RPMI7951 (cell line): ENCODE measurements at regions not wholly inside any gene's neighbourhood (a gene's known extent, or its start where the extent isn't known, plus 50 kb on each side); places are given as distances from the start of the nearest gene placed in this dataset.
A peak's percentile ranks its signal among the peaks of the same experiment; 100 is the strongest.
"Not testable (repeated sequence)": the region's sequence is repeated elsewhere in the genome, so short reads cannot be mapped to it uniquely, and the experiment has no call there.

Experiments used
- DNase-seq: peaks from one replicate; pipeline ENCODE4 v3.0.0-alpha.2; 2012; ENCODE audit warnings: low read depth

DNA sequence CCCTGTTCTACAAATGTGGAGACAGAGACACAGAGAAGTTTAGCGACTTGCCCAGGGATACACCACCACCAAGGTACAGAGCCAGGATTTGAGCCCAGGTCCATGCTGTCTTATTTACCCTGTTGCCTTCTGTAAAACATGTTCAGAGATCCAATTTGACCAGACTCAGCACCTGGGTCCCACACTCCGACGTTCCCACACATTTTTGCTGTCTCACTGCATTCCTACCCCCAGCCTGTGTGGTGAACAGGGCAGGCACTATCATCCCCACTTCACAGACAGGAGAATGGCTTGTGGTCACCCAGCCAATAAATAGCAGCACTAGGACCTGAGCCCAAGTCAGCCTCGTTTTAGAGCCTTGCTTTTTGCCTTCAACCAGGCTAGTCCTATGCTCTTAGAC lies 102.8 kb downstream of the PJA1 start:
- DNase-seq, result no peak

DNA sequence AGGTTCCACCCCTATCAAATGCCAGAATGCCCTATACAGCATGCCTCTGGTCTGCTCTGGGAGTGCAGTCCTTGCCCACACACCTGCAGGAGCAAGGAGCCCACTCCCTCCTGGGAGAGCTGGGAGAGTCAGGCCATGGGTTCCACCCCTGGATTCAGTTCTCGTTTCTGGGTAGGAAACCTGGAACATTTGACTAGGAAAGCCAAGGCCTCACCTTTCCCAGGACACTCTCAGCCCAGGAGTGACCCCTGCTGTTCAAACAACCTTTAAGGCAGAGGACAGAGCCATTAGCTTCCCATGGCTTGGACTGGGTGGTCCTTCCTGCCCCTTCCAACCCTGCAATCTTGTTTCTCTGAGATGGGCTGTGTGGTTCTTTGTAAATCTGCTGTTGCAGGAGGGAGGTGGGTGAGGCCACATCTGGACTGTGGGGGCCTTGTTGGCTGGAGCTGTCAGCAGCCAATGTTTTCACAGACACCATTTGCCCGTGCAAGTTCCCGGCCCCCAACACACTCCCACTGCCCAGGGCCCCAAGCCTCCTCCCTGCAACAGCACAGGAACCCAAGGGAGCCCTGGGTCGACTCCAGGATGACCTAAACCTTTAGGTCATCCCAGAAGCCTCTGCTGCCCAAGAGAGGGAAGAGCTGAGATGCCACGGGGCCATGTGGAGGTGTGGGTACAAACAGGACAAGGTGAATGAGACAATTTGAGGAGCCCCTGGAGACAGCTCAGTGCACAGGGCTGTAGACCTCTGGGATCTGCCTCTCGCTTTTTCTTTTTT lies 104.4 kb downstream of the PJA1 start:
- peak; percentile 34 for DNase-seq

GRCh38 chrX:69055193-69055592 lies 110.1 kb downstream of the PJA1 start:
- DNase-seq, result no peak

DNA sequence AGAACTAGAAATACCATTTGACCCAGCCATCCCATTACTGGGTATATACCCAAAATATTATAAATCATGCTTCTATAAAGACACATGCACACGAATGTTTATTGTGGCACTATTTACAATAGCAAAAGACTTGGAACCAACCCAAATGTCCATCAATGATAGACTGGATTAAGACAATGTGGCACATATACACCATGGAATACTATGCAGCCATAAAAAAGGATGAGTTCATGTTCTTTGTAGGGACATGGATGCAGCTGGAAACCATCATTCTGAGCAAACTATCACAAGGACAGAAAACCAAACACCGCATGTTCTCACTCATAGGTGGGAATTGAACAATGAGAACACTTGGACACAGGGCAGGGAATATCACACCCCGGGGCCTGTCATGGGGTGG lies 110.8 kb downstream of the PJA1 start:
- not testable (repeated sequence) for DNase-seq

DNA sequence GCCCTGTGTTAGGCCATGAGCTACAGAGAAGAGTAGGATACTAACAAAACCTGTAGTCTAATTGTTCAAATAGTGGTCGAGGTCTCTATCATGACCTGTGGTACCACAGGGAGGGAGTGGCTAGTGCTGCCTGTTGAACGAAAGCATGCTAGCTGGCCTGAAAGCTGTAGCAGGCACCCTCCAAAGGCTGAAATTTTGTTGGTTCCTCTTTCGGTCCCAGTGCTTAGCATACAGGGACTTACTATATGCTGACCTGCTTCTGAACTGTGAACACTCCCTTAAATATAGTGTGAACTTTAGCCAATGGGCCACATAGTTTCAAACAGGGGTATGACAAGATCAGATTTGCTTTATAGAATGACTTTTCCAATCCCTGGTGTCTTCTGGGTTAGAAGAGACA lies 113.4 kb downstream of the PJA1 start:
- DNase-seq, result no peak

- no peak for DNase-seq
Measured at GRCh38 chrX:69050051-69050765, 115.0 kb downstream of the PJA1 start.

DNA sequence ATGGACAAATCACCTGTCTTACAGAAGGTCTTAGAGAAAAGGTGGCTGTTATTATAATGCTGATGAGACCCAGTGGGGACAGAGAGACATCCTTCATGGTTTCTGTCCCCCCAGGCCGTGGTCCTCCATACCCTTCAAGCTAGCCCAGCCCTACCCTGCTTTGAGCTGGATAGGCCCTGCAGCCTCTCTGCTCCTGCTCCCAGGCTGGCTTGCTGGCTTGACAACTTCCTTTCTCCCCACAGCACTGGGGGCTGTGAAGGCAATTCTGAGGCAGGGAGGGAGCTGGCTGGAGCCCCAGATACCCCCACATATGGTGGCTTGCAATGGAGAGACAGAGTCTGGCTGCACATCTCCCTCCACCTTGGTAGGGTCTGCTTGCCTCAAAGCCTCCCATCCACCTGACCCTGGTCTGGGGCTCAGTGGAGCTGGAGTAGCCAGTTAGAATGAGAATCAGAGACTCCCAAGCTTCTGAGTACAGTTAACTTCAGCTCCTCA lies 118.2 kb downstream of the PJA1 start:
- no peak for DNase-seq

GRCh38 chrX:69045616-69046345 lies 119.5 kb downstream of the PJA1 start:
- no peak for DNase-seq

DNA sequence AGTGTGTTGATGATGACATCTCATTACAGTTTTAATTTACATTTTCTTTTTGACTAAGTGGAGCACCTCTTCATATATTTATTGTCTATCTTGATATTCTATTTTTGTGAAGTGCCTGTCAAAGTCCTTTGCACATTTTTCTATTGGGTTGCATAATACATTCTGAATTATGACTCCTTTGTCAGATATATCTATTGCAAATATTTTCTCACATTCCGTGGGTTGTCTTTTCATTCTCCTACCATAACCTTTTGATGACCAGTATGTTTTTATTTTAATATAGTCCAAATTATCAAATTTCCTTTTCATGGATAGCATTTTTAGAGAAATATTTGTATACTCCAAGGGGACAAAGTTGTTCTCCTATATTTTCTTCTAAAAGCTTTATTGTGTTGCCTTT lies 126.4 kb downstream of the PJA1 start:
- DNase-seq, result no peak

- DNase-seq, result no peak
Measured at GRCh38 chrX:69038188-69038587, 127.1 kb downstream of the PJA1 start.

DNA sequence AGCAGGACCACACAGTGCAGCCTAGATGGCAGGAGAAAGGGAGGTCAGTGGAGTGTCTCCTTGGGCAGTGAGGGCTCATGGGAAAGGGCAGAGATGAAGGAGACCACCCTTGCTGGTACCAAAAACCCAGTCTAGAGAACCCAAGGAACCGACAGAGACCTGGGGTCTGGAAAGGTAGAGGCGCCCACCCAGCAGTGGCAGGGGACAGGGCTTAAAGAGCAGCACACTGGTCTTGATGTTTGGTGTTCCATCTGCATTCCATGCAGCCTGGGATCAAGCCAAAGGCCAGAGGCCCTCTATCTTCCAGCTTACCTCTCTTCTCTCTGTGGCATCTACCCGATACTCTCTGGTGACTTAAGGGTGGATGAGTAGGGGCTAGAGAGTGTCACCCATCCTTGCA lies 127.5 kb downstream of the PJA1 start:
- DNase-seq, result no peak

DNA sequence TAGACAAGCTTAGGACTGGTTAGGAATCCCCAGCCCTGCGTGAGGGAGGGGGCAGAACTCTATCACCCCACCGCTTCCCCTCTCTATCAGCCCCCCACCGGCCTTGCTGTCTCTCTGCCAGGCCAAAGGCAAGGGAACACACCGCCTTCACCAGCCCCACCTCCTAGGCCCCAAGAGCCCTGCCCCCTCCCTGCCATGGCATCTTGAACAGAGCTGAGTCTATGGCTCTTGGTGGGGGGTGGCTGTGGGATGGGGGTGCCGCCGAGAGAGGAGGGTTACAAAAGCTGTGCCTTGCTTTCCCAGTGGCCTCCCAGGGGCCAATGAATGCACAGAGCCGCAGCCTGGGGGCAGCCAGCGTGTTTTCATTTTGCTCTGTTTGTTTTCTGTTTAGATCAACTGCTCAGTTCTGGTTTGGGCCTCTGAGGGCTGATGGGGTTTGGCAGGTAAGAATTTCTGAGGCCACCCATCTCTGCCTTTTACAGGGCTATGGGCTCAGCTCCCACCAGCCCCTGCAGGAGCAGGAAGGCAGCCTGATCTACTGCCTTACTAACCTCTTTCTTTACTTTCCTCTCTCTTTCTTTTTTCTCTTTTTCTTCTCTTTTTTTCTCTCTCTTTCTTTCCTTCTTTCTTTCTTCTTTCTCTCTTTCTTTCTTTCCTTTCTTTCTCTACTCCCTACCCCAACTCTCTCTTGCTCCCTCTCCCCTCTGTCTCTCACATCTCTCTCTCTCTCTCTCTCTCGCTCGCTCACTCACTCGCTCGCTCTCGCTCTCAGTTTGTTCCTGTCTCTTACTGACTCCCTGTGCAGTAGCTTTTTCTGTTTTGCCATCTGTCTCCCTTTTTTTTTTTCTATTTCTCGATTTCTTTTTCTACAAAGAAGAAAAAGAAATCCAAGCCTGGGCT lies 128.3 kb downstream of the PJA1 start:
- no peak for DNase-seq

- DNase-seq, result no peak
Measured at GRCh38 chrX:69034451-69034850, 130.8 kb downstream of the PJA1 start.

DNA sequence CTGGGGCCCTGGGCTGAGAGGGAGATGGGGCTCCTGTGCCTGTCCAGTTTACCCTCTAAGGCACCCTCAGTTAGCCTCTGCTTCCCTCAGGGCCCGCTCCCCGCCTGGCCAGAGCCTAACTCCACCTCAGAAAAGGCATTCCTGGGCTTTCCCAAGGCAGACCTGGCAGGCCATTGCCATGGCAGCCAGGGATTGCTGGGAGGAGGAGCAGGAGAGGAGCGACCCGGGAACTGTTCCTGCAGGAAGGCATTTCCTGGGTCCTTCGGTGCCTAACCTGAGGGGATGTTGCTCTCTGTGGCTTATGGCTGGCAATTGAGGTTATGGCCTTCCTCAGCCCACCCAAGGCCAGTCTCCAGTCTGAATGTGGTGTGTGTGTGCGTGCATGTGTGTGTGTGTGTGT lies 131.3 kb downstream of the PJA1 start:
- no peak for DNase-seq

- peak; percentile 44 for DNase-seq
Measured at GRCh38 chrX:69032601-69033000, 132.7 kb downstream of the PJA1 start.

- DNase-seq, result no peak
Measured at GRCh38 chrX:69031971-69032391, 133.3 kb downstream of the PJA1 start.

DNA sequence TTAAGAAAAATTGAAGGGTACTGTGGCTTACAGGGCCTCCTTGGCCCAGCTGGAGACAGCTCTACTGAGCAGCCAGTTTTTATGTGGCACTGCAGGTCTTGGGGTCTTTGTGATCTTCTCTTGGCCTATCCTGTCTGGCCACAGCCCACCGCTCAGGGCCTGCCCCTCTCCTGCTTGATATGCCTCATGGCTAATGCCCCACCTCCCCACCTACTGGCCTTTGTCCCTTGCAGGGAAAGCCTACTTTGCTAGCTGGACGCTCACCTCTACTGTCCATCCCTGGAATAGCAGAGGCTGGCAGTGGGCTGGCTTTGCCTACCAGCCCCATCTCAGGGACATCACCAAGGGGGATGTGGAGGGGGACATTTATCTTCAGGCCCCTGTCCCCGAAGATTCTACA lies 134.1 kb downstream of the PJA1 start:
- DNase-seq, result no peak

GRCh38 chrX:69029771-69030170 lies 135.5 kb downstream of the PJA1 start:
- no peak for DNase-seq

DNA sequence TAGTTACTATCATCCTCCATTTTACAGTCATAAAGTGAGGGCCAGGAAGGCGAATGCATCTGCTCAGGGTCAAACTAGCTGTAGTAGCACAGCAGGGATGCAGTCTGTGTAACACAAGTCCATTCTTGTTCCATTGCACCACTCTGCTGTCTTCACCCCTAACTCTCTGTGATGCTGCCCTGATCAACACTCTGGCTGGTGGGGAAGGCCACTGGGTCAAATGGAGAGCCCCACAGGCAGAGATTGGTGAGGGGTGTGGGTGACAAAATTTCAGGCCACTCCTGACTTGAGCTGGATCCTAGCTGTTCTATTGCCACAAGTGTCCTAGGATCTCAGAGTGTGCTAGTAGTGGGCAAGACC lies 136.5 kb downstream of the PJA1 start:
- no peak for DNase-seq

- no peak for DNase-seq
Measured at GRCh38 chrX:69028006-69028760, 137.1 kb downstream of the PJA1 start.
